CD4-positive, alpha-beta T cell treated with Interleukin-15 for 1 hour (primary cell): ENCODE measurements at regions not wholly inside any gene's neighbourhood (a gene's known extent, or its start where the extent isn't known, plus 50 kb on each side); places are given as distances from the start of the nearest gene placed in this dataset.
"Not testable (repeated sequence)": the region's sequence is repeated elsewhere in the genome, so short reads cannot be mapped to it uniquely, and the experiment has no call there.

Source experiments
- DNase-seq: peaks from one replicate; pipeline ENCODE4 v3.0.0-alpha.2; 2020

- no peak for DNase-seq
Observed at GRCh38 chr5:96198356-96199058, 234.5 kb downstream of the PCSK1 start.

DNA sequence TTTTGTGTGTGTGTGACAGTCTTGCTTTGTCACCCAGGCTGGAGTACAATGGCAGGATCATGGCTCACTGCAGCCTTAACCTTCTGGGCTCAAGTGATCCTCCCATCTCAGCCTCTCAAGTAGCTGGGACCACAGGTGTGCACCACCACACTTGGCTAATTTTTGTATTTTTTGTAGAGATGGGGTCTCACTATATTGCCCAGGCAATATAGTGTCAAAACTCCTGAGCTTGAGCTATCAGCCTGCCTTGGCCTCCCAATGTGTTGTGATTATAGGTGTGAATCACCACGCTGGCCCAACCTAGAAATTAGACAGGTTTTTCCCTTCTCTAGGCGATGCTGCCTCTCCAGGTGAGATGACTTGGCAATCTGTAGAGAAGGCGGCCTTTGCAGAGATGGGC lies 235.3 kb downstream of the PCSK1 start:
- not testable (repeated sequence) for DNase-seq

GRCh38 chr5:96197347-96197746 lies 235.7 kb upstream of the ELL2 start:
- no peak for DNase-seq

DNA sequence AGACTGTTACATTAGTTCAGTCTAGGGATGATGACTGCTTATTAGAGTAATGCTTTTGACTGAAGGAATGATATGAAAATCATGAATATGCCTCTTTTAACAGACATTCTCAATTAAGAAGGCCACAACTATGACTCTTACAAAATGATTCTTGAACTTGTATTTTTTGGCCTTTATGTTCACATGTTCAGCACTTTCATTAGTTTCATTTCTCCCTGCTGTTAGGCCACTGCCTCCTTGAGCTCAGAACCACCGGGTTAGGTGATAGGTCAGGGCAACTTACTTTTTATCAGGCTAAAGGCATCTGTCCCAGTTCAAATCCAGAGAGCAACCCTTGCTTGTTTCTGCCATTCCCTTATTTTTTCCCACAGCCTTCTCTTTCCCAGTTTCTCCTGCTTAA lies 235.2 kb upstream of the ELL2 start:
- DNase-seq: no peak

DNA sequence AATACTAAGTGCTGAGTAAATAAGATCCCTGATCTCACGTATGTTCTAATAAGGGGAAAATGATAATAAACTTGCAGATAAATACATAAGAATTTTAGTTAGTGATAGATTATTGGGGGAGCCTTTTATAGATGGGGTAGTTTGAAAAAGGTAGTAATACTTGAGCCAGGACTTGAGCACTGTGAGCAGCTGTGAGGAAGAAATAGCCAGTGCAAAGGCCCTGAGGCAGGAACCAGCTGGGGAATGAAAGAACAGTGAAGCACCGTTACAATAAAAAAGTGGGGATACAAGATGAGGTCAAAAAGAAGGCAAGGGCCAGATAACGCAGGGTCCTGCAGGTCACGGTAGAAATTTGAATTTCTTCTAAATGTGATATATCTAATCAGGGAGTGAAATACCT lies 234.8 kb upstream of the ELL2 start:
- DNase-seq: no peak

GRCh38 chr5:96195123-96195522 lies 233.5 kb upstream of the ELL2 start:
- DNase-seq: no peak

DNA sequence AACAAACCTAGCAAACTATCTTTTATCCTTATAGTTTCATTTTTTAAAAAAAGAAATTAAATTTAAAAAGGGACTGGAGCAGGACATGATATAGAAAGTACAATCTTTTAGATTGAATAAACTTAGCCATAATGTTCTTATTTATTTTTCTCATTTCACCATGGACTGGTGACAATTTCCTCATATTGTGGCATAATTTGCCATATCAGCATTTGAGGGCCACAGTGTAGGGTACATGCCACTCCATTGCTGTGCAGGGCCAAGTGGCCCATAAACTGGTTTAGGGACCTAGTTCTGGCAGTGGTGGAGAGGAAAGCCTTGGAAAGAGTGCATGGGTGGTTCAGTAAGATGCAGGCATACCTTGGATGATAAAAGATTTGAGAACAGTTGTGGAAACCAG lies 232.9 kb upstream of the ELL2 start:
- no peak for DNase-seq

DNA sequence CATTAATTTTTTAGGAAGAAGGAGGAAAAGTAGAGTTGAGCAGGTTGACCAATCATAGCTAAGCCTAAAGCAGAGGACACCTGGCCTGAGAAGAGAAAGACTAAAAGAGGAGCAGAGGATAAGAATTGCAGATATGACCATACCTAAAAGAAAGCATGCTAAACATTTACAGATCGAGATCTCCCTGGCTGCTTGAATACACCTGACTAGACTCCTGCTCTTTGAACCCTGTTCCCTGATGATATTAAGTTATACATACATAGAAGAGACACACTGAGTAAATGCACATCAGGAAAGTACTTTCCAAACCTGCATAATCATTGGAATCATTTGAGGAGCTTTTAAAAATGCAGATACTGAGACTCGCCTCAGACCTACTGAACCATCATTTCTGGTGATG lies 232.3 kb upstream of the ELL2 start:
- DNase-seq: no peak

- no peak for DNase-seq
Observed at GRCh38 chr5:96189987-96190386, 228.3 kb upstream of the ELL2 start.

DNA sequence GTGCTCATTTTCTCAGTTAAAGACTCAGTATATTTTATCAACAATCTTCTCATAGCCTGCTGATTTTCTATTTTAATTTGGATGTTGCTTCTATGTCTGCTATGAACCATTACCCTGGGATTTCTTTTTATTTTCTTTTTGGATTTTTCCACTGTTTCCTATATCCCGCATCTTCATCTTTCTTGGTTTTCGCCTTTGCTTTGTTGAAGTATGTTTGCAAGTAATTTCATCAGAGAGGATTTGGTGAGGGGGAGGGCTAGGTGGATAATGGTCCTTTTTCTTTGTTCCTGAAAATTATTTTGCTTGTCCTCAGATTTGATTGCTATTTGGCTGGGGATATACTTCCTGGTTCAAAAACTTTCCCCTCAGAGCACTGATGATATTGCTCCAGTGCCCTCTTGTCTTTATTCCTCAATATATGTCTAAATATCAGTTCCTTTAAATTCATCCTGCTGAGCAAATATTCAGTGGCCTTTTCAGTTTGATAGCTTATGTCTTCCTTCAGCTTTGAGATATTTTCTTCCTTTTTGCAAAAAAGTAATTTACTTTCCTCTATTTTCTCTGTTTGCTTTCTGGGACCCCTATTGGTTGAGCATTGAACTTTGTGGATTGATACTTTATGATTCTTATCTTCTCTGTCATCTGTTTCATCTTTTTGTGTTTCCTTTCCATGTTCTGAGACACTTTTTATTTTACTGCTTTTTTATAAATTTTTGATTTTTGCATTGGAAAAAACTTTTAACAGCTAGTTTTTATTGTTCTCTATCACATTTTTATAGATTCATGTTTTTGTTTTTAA lies 227.6 kb upstream of the ELL2 start:
- DNase-seq: no peak

DNA sequence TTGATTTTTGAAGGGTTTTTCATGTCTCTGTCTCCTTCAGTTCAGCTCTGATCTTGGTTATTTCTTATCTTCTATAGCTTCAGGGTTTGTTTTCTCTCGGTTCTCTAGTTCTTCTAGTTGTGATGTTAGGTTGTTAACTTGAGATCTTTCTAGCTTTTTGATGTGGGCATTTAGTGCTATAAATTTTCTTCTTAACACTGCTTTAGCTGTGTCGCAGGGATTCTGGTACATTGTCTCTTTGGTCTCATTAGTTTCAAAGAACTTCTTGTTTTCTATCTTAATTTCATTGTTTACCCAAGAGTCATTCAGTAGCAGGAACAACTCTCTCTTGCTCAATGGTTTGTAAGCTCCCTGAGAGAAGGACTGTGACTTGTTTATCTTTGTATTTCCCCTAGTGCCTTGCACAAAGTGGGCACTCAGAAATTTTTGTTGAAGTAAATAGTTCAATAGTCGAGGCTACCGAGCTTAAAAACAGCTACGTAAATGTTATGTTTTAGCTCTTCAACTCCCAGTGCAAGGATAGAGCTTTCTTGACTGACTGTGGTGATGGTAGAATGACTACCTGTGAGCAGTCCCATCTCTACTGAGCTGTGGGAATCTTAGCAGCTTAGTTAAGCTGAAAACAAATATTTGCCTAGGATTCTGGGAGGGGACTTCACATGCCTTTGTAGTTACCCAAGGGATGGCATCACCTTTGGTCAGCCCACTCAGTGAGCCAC lies 225.8 kb upstream of the ELL2 start:
- DNase-seq: no peak

DNA sequence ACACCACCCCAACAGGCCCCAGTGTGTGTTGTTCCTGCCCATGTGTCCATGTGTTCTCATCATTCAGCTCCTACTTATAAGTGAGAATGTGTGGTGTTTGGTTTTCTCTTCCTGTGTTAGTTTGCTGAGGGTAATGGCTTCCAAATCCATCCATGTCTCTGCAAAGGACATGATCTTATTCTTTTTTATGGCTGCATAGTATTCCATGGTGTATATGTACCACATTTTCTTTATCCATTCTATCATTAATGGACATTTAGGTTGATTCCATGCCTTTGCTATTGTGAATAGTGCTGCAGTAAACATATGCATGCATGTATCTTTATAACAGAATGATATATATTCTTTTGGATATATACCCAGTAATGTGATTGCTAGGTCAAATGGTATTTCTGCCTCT lies 222.9 kb upstream of the ELL2 start:
- DNase-seq: not testable (repeated sequence)

DNA sequence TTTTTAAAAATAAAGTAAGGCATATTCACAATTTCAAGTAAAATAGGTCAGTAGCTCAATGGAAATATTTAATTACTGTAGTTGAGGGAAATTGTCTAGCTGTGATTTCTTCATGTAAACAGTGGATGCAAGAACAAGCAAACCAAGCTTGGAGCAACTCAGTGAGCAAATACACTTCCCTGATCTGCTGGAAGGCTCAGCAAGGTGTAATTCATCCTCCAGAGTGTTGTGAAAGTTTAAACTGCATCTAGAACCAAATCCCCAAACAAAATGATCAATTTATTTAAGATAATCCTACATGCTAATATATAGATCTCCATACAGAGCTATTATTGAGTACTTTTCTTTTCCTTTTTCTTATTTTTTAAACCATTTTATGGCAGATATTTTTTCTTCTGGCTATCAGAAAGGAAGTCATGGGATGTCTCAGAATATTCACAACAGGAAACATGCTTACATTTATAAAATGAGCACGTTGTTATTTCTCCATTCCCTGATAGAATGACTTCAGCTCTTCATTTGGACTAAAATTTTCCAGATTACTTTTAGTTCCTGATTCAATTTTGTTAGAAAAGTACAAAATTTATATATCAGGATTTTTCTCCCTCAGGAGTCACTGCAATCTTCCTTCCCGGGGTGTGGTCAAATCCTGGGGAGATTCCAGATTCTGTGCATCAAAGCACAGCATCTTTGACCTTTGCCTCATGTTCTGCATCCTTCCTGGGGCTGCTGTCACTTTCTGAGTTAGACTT lies 219.2 kb upstream of the ELL2 start:
- no peak for DNase-seq

DNA sequence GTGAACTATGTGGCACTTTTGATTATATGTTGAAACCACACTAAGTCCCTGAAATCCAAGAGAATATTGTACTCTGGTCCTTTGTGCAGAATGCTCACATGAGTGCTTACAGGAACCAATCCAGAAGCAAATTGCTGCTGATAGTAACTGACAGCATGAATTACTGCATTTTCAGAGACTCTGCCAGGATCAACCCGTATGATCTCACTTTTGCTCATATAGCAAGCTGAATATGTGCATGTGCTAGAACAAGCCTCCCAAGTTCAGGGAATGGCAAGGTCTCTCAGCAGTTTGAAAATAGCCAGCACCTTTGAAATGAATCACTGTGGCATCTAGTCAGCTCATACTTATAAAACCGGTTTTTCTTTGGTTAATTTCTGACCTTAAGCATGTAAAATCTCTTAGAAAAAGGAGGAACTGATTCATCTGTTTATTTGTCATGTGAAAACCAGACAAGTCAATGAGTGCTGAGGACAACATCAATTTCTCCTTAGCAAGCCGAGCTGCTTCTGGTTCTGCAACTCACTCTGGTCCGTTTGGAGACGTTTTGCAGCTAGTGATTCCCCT lies 215.7 kb upstream of the ELL2 start:
- DNase-seq: no peak

- DNase-seq: no peak
Observed at GRCh38 chr5:96176022-96176421, 214.4 kb upstream of the ELL2 start.

GRCh38 chr5:96175090-96175489 lies 213.4 kb upstream of the ELL2 start:
- DNase-seq: no peak

DNA sequence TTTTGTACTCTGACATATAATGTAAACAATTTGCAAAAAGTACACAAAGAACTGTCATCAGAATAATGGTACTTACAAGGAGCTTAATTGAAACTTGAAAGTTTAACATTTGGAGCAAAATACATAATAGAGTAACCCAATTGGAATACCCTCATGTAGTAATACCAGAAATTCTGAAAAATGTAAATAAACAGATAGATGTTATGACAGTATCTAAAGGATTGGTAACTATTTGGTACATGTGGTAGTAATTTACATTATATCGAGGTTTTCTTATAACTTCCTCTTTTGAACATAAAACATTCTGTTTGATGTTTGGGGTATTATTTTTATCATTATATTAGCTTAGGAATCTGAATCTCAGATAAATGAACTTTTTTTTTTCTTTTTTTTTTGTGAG lies 211.7 kb upstream of the ELL2 start:
- no peak for DNase-seq

DNA sequence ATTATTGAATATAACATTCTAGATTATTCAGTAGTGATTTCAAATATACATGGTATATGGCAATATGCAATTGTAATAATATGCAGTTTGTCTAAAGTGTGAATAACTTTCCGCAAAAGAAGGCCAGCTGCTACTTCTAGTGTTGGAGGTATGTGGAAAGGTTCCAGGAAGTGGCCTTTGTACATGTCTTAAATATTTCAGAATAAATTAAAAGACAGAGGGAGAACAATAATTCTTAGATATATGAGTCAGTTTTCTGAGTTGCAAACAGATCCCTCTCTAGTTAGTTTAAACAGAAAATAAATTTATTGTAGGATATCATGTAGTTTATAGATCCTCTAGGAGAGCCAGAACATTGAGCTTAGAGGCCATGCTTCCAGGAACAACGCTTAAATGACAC lies 210.8 kb upstream of the ELL2 start:
- no peak for DNase-seq

DNA sequence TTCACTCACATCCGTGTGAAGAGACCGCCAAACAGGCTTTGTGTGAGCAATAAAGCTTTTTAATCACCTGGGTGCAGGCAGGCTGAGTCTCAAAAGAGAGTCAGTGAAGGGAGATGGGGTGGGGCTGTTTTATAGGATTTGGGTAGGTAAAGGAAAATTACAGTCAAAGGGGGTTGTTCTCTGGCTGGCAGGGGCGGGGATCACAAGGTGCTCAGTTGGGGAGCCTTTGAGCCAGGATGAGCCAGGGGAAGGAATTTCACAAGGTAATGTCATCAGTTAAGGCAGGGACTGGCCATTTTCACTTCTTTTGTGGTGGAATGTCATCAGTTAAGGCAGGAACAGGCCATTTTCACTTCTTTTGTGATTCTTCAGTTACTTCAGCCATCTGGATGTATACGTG lies 210.3 kb upstream of the ELL2 start:
- not testable (repeated sequence) for DNase-seq

- DNase-seq: not testable (repeated sequence)
Observed at GRCh38 chr5:96170481-96171125, 209.0 kb upstream of the ELL2 start.

- DNase-seq: not testable (repeated sequence)
Observed at GRCh38 chr5:96168833-96169232, 207.2 kb upstream of the ELL2 start.

DNA sequence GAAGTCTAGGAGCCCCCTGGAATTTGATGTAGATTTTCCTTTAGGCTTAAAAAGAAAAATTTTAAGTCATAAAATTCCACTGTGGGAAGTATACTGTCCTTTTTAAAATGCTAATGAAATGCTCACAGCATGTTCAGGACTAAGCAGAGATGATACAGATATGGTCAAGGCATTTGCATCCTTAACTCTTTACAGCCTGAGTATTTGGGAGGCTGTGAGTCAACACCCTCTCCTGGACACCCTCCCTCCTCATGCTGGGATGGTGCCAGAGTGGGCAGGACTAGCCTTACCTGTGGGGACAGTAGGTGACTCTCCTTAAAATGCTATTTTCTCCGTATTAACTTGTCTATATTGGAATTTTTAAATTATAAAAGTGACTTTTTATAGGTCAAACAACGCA lies 197.4 kb upstream of the ELL2 start:
- no peak for DNase-seq
